ENCODE measurements at regions not wholly inside any gene's neighbourhood (a gene's known extent, or its start where the extent isn't known, plus 50 kb on each side); places are given as distances from the start of the nearest gene placed in this dataset.

- TF ChIP-seq CTCF (IDR thresholded peaks at IDR 0.05) (no peak), POLR2A (IDR thresholded peaks at IDR 0.05) (no peak), POLR2AphosphoS5 (IDR thresholded peaks at IDR 0.05) (no peak)
These were observed 172.1 kb upstream of the ZRANB2 start for GRCh38 chr1:71252900-71253299.
